Gastrocnemius medialis (tissue), 4 donors: ENCODE measurements at regions not wholly inside any gene's neighbourhood (a gene's known extent, or its start where the extent isn't known, plus 50 kb on each side); places are given as distances from the start of the nearest gene placed in this dataset.

Source experiments
- ATAC-seq, 2 donors: fragments of 150-250 bp; one replicate each; pipeline ENCODE4 v1.9.1; 2016
- DNase-seq, 2 donors: peaks; one replicate each; pipeline ENCODE4 v3.0.0-alpha.2; 2019
- H3K27ac ChIP-seq, 4 donors: fragments of 200-600 bp; sonication (generic); 1 replicate in 1 of 4; 2 replicates in 3 of 4; pipeline ENCODE4 v1.5.1; 2016 to 2018; ENCODE audit warnings: mild to moderate bottlenecking in 2 of 4, moderate library complexity in 1 of 4
- H3K27me3 ChIP-seq, 3 donors: fragments of 200-600 bp; sonication (generic) in 2 of 3; 1 replicate in 1 of 3; 2 replicates in 2 of 3; pipeline versions ENCODE4 v1.5.1 to v1.6.0; 2016 to 2019; ENCODE audit warnings: mild to moderate bottlenecking in 1 of 3, moderate library complexity in 1 of 3
- H3K36me3 ChIP-seq, 2 donors: fragments of 200-600 bp; sonication (generic) in 1 of 2; one replicate each; pipeline ENCODE4 v1.5.1; 2017 to 2018
- H3K4me1 ChIP-seq, 2 donors: fragments of 200-600 bp; sonication (generic) in 1 of 2; one replicate each; pipeline ENCODE4 v1.5.1; 2016 to 2017; ENCODE audit warnings: mild to moderate bottlenecking in 2 of 2
- H3K4me3 ChIP-seq, 4 donors: fragments of 200-600 bp; sonication (generic) in 3 of 4; 1 replicate in 1 of 4; 2 replicates in 3 of 4; pipeline ENCODE4 v1.5.1; 2016 to 2019; ENCODE audit warnings: mild to moderate bottlenecking in 2 of 4
- H3K9me3 ChIP-seq, 3 donors: fragments of 200-600 bp; sonication (generic) in 2 of 3; 1 replicate in 1 of 3; 2 replicates in 2 of 3; pipeline ENCODE4 v1.5.1; 2016 to 2019
- CTCF ChIP-seq, 5 experiments: fragments of 450-650 bp in 3 of 5; fragments of 200-600 bp in 2 of 5; sonication (generic) in 2 of 5; IDR thresholded peaks in 4 of 5; conservative IDR thresholded peaks in 1 of 5; 1 replicate in 4 of 5; 2 replicates in 1 of 5; pipeline ENCODE4 v1.5.1; 2016 to 2019; ENCODE audit warnings: antibody characterized with exemption in 5 of 5, mild to moderate bottlenecking in 3 of 5, moderate library complexity in 3 of 5
- POLR2A ChIP-seq, 2 donors: fragments of 450-650 bp; IDR thresholded peaks; one replicate each; pipeline ENCODE4 v1.6.1; 2017; ENCODE audit warnings: antibody characterized with exemption in 2 of 2, mild to moderate bottlenecking in 2 of 2, moderate library complexity in 2 of 2
- in situ Hi-C, 4 donors: fragments of 200-750 bp; cut with MboI; loops; one replicate each; pipeline versions ENCODE4 v1.15.0 to v1.8.0; 2017; ENCODE audit warnings: low sequenced_read_pairs in 4 of 4
- intact Hi-C: fragments of 100-400 bp; cut with DNase I; formaldehyde crosslinking; loops from one replicate; pipeline ENCODE4 v1.15.1; 2023; ENCODE audit warnings: low total_unique reads

- Histone ChIP-seq H3K27me3 (no peaks in the 10 kb centered on the region), H3K9me3 (no peaks in the 10 kb centered on the region), H3K27ac (no peak overlapping the region), H3K36me3 (no peaks in the 10 kb centered on the region), H3K4me3 (no peak overlapping the region), H3K4me1 (no peaks in the 10 kb centered on the region)
- no peak for DNase-seq
- in situ Hi-C loops (no loop called here), intact Hi-C loops (no loop called here)
- TF ChIP-seq CTCF (IDR thresholded peaks at IDR 0.05 in 4 of 5, conservative IDR thresholded peaks at IDR 0.05 in 1 of 5) (no peak), POLR2A (IDR thresholded peaks at IDR 0.05) (no peak)
- ATAC-seq, result no peak
Observed at GRCh38 chr10:105969884-105970377, 1194.6 kb downstream of the SORCS1 start.

- ATAC-seq (no peak), DNase-seq (no peak)
- in situ Hi-C loops, result no loop called here
- no peak overlapping the region for H3K27ac ChIP-seq
- no peaks in the 10 kb centered on the region for H3K27me3 ChIP-seq
- no peaks in the 10 kb centered on the region for H3K9me3 ChIP-seq
- TF ChIP-seq POLR2A (IDR thresholded peaks at IDR 0.05) (no peak), CTCF (IDR thresholded peaks at IDR 0.05 in 4 of 5, conservative IDR thresholded peaks at IDR 0.05 in 1 of 5) (no peak)
- intact Hi-C loops, result no loop called here
- no peak overlapping the region for H3K4me3 ChIP-seq
- no peaks in the 10 kb centered on the region for H3K36me3 ChIP-seq
- H3K4me1 ChIP-seq, result no peaks in the 10 kb centered on the region
Observed at GRCh38 chr10:105968666-105969065, 1195.8 kb downstream of the SORCS1 start.

GRCh38 chr10:105967256-105967655 is 1197.2 kb downstream of the SORCS1 start:
- in situ Hi-C loops, result no loop called here
- H3K4me1 ChIP-seq, result no peaks in the 10 kb centered on the region

GRCh38 chr10:105965141-105965540 is 1199.4 kb downstream of the SORCS1 start:
- no peaks in the 10 kb centered on the region for H3K4me1 ChIP-seq
- ATAC-seq (no peak), DNase-seq (no peak)
- H3K4me3 ChIP-seq, result no peak overlapping the region
- H3K27me3 ChIP-seq, result no peaks in the 10 kb centered on the region
- no peak overlapping the region for H3K27ac ChIP-seq
- intact Hi-C loops (no loop called here), in situ Hi-C loops (no loop called here)
- no peaks in the 10 kb centered on the region for H3K9me3 ChIP-seq
- TF ChIP-seq CTCF (IDR thresholded peaks at IDR 0.05 in 4 of 5, conservative IDR thresholded peaks at IDR 0.05 in 1 of 5) (no peak), POLR2A (IDR thresholded peaks at IDR 0.05) (no peak)
- no peaks in the 10 kb centered on the region for H3K36me3 ChIP-seq

More at GRCh38 chr10:105967256-105967655, 1197.2 kb downstream of the SORCS1 start:
- intact Hi-C loops, result no loop called here
- DNase-seq (no peak), ATAC-seq (no peak)
- Histone ChIP-seq H3K36me3 (no peaks in the 10 kb centered on the region), H3K27me3 (no peaks in the 10 kb centered on the region), H3K4me3 (no peak overlapping the region), H3K27ac (no peak overlapping the region), H3K9me3 (no peaks in the 10 kb centered on the region)
- no peak for TF ChIP-seq CTCF (IDR thresholded peaks at IDR 0.05 in 4 of 5, conservative IDR thresholded peaks at IDR 0.05 in 1 of 5)
- no peak for TF ChIP-seq POLR2A (IDR thresholded peaks at IDR 0.05)

GRCh38 chr10:105964009-105964408 is 1200.5 kb downstream of the SORCS1 start:
- no peaks in the 10 kb centered on the region for H3K9me3 ChIP-seq
- no peak overlapping the region for H3K4me3 ChIP-seq
- TF ChIP-seq CTCF (IDR thresholded peaks at IDR 0.05 in 4 of 5, conservative IDR thresholded peaks at IDR 0.05 in 1 of 5) (no peak), POLR2A (IDR thresholded peaks at IDR 0.05) (no peak)
- intact Hi-C loops, result no loop called here
- no peaks in the 10 kb centered on the region for H3K36me3 ChIP-seq
- H3K27me3 ChIP-seq, result no peaks in the 10 kb centered on the region
- DNase-seq (no peak), ATAC-seq (no peak)
- H3K4me1 ChIP-seq, result no peaks in the 10 kb centered on the region
- in situ Hi-C loops, result no loop called here
- H3K27ac ChIP-seq, result no peak overlapping the region
